HG03439 (cell line): ENCODE measurements at regions not wholly inside any gene's neighbourhood (a gene's known extent, or its start where the extent isn't known, plus 50 kb on each side); places are given as distances from the start of the nearest gene placed in this dataset.

ENCODE experiments used
- ATAC-seq: cut with Tn5 transposase; IDR thresholded peaks from one replicate; pipeline ENCODE4 v1.9.1; 2021; ENCODE audit warnings: mild to moderate bottlenecking, moderate library complexity; ENCODE audit not compliant: unreplicated experiment

DNA sequence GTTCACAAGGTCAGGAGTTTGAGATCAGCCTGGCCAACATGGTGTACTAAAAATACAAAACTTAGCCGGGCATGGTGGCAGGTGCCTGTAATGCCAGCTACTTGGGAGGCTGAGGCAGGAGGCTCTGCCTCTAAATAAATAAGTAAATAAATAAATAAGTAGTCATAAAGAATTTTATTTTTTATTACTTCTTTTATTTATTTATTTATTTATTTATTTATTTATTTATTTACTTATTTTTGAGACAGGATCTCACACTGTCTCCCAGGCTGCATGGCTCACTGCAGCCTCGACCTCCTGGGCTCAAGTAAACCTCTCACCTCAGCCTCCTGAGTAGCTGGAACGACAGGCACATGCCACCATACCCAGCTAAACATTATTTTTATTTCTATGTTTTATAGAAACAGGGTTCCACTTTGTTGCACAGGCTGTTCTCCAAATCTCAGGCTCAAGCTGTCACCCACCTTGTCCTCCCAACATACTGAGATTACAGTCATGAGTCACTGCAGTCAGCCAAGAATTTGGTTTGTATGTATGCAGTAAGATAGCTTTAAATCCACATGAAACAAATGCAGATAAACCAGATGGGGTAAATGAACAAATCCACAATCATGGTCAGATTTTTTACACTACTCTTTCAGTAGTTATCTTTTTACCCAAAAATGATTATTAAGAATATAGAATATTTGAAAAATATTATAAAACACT lies 523.3 kb upstream of the RGS18 start:
- ATAC-seq: no peak

GRCh38 chr1:191636345-191636744 lies 521.9 kb upstream of the RGS18 start:
- ATAC-seq: no peak

GRCh38 chr1:191641420-191642260 lies 516.6 kb upstream of the RGS18 start:
- no peak for ATAC-seq

GRCh38 chr1:191643060-191643459 lies 515.2 kb upstream of the RGS18 start:
- ATAC-seq: no peak

DNA sequence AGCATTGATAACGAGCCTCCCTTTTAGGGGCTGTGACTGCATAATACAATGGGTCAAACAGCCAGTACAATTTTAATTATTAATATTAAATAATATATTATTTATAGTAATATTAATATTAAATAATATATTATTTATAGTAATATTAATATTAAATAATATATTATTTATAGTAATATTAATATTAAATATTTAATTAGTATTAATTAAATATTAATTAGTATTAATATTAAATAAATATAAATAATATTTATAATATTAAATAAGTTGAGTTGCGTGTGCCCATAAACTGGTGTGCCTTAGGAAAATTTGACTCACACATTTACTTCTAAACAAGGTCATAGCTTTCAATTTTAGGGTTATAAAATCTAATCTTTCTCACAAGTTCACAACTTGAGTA lies 509.3 kb upstream of the RGS18 start:
- ATAC-seq: no peak

GRCh38 chr1:191662051-191662450 lies 496.2 kb upstream of the RGS18 start:
- ATAC-seq: no peak

- ATAC-seq: no peak
These were observed 495.5 kb upstream of the RGS18 start for GRCh38 chr1:191662746-191663145.

GRCh38 chr1:191668525-191668924 lies 489.7 kb upstream of the RGS18 start:
- ATAC-seq: no peak

- no peak for ATAC-seq
These were observed 488.6 kb upstream of the RGS18 start for GRCh38 chr1:191669629-191670028.

GRCh38 chr1:191671236-191671635 lies 487.0 kb upstream of the RGS18 start:
- no peak for ATAC-seq

- ATAC-seq: no peak
These were observed 483.6 kb upstream of the RGS18 start for GRCh38 chr1:191674626-191675179.

GRCh38 chr1:191675856-191676783 lies 482.1 kb upstream of the RGS18 start:
- no peak for ATAC-seq

DNA sequence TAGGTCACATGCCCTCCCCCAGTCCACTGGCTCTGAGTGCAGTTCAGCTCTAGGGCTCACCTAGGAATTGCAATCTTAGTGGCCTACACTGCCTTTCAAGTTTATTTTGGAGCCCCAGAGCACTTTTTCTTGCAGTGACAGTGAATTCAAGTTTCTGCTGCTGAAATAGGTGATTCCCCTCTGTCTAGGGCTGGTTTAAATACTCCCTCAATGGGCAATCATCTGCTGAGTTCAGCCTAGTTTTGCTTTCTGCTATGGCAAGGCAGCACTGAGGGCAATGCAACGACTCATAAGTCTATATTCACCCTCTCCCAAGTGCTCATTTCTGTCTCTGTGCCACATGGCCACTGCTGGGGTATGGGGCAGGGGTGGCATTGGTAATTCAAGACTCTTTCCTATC lies 472.6 kb upstream of the RGS18 start:
- ATAC-seq: no peak

DNA sequence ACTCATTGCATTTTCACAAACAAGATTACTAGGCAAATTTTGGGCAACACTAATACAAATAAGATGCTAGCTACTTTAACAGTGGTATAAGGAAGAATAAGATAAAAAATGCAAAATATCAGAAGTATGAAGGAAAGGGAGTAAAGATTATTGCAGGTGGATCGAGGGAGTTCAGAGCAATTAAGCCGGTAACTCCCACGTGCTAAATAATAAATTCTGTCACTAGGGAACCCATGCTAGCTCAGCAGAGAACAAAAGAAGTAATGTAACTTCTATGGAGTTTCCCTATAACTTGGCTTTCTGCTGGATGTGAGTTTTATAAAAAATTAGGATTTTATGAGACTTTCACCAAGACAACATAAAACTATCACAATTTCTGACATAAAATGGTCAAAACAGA lies 470.5 kb upstream of the RGS18 start:
- no peak for ATAC-seq

- ATAC-seq: no peak
These were observed 467.3 kb upstream of the RGS18 start for GRCh38 chr1:191690931-191691330.

DNA sequence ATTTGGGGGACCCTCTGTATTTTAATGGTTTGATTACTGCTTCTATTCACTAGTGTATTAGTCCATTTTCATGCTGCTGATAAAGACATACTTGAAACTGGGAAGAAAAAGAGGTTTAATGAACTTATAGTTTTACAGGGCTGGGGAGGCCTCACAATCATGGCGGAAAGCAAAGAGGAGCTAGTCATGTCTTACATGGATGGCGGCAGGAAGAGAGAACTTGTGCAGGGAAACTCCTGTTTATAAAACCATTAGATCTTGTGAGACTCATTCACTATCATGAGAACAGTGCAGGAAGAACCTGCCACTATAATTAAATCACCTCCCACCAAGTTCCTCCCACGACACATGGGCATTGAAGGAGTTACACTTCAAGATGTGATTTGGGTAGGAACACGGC lies 464.5 kb upstream of the RGS18 start:
- ATAC-seq: no peak

DNA sequence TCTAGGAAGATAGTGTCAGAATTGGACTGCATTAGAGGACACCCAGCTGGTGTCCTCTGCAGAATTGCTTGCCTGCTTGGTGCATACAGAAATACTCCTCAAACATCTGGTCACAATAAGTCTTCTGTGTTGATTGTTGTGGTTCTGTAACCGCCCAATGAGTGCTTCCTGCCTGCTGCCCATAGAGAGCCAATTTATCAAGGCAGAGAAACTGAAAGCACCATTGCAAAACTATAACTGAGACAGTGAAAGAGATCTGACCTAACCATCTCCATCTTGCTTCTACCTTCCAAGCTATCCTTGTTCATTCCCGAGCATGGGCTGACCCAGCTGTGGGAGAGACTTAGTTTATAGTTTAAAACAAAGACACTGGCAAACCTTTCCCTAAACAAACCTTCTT lies 462.4 kb upstream of the RGS18 start:
- peak; percentile 73 for ATAC-seq

DNA sequence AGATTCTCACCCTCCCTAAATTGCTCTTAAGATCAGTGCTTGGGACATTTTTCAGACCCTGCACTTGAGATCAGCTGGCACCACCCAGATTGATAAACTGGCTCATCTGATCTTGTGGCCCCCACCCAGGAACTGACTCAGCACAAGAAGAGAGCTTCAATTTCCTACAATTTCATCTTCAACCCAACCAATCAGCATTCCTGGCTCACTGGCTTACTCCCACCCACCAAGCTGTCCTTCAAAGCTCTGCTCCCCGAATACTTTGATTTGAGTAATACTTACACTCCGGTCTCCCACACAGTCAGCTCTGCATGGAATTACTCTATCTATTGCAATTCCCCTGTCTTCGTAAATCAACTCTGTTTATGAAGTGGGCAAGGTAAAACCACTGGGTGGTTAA lies 461.9 kb upstream of the RGS18 start:
- ATAC-seq: no peak

- no peak for ATAC-seq
These were observed 460.7 kb upstream of the RGS18 start for GRCh38 chr1:191697556-191697955.

- ATAC-seq: no peak
These were observed 460.0 kb upstream of the RGS18 start for GRCh38 chr1:191698246-191698645.

DNA sequence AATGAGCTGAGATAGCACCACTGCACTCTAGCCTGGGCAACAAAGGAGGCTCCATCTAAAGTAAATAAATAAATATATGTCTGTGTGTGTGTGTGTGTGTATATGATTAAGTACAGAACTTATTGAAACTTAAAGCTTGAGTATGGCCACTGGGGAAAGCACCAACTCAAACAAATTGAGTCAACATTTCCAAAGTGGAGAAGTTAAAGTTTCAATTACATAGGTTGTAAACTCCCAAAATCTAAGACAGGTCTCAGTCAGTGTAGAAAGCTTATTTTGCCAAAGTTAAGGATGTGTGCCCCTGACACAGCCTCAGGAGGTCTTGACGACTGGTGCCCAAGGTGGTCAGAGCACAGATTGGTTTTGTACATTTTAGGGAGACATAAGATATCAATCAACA lies 458.9 kb upstream of the RGS18 start:
- ATAC-seq: no peak
